BLaER1 treated with 17β-estradiol and CSF1 and Interleukin-3, amounts not matched to agents 10 nM and 100 nM (cell line): ENCODE measurements at regions not wholly inside any gene's neighbourhood (a gene's known extent, or its start where the extent isn't known, plus 50 kb on each side); places are given as distances from the start of the nearest gene placed in this dataset.

Experiments
- H3K27ac ChIP-seq, 11 experiments: shearing (Covaris generic); formaldehyde crosslinking; 2 replicates each; pipeline ENCODE4 v1.8.1; 2022
- H3K27me3 ChIP-seq, 11 experiments: shearing (Covaris generic); formaldehyde crosslinking; 2 replicates each; pipeline ENCODE4 v1.8.1; 2022
- H3K36me3 ChIP-seq, 11 experiments: shearing (Covaris generic); formaldehyde crosslinking; 2 replicates each; pipeline ENCODE4 v1.8.1; 2022
- H3K4me1 ChIP-seq, 10 experiments: shearing (Covaris generic); formaldehyde crosslinking; 2 replicates each; pipeline ENCODE4 v1.8.1; 2022
- H3K4me2 ChIP-seq, 11 experiments: shearing (Covaris generic); formaldehyde crosslinking; 2 replicates each; pipeline ENCODE4 v1.8.1; 2022
- H3K4me3 ChIP-seq, 10 experiments: shearing (Covaris generic); formaldehyde crosslinking; 2 replicates each; pipeline ENCODE4 v1.8.1; 2022
- H3K9ac ChIP-seq, 11 experiments: shearing (Covaris generic); formaldehyde crosslinking; 2 replicates each; pipeline ENCODE4 v1.8.1; 2022
- H3K9me3 ChIP-seq, 11 experiments: shearing (Covaris generic); formaldehyde crosslinking; replicated peaks in 1 of 11; 2 replicates each; pipeline ENCODE4 v1.8.1; 2022
- H4K20me1 ChIP-seq, 11 experiments: shearing (Covaris generic); formaldehyde crosslinking; 2 replicates each; pipeline ENCODE4 v1.8.1; 2022
- Cebpa-rat ChIP-seq, 11 experiments: shearing (Covaris generic); IDR thresholded peaks; 2 replicates each; pipeline ENCODE4 v1.8.1; 2022

DNA sequence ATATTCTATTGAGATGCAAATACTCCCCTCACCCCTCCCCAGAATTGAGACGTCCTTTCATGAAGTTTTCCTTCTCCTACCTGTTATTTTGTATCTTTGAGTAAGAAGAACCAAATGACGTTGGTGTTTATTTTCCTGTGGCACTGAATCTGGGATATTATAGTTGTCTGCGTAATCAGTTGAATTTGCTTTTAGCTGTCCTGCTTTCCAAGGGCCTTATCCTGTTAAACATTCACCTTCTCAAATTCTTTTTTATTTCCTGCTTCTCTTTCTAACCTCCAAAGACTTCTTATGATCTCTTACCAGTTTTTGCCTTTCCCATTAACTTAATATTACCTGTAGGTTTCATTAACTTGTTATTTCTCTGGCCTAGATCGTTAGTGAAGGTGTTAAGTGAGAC is 1254.9 kb upstream of the WWC1 start:
- no peak overlapping the region for H3K9ac ChIP-seq
- no peaks in the 10 kb centered on the region for H3K27me3 ChIP-seq
- H3K4me1 ChIP-seq: no peaks in the 10 kb centered on the region
- no peaks in the 10 kb centered on the region for H3K9me3 ChIP-seq
- H3K27ac ChIP-seq: no peak overlapping the region
- H4K20me1 ChIP-seq: no peaks in the 10 kb centered on the region
- TF ChIP-seq Cebpa-rat (IDR thresholded peaks at IDR 0.05): no peak
- no peaks in the 10 kb centered on the region for H3K36me3 ChIP-seq
- H3K4me2 ChIP-seq: no peak overlapping the region
- no peak overlapping the region for H3K4me3 ChIP-seq

DNA sequence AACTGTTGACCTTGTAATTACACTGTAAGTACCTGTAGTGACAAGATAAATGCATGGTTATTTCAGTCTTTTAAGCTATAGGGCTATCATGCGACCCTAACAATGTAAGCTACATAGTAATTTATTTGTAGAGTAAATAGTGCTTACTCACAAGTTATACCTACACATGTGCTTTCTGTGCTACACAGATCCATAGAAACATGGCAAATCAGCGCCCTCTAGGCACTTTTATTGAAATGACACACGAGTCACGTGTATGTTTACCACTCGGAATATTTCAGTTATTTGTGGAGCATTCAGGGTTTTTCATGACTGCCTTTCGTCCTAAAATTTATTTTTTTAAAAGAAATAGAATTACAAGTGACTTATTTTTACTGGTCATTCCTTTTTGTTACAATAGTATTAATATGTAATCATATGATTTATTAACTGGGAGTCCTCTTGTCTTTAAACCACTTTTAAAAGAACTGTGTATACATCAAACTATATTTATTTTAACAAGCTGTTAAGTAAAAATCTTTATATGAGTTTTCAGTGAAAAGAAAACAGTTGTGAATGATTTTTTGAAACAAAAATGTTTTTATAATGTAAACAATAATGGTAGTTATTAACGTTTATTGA is 1242.3 kb upstream of the WWC1 start:
- H3K4me1 ChIP-seq: no peaks in the 10 kb centered on the region
- H3K36me3 ChIP-seq: no peaks in the 10 kb centered on the region
- H3K4me2 ChIP-seq: no peak overlapping the region
- H4K20me1 ChIP-seq: no peaks in the 10 kb centered on the region
- H3K27me3 ChIP-seq: no peaks in the 10 kb centered on the region
- no peak overlapping the region for H3K9ac ChIP-seq
- H3K4me3 ChIP-seq: no peak overlapping the region
- H3K27ac ChIP-seq: no peak overlapping the region
- H3K9me3 ChIP-seq: peaks cover 0 to 5% (median 0%) of the 10 kb centered on the region in 11 experiments; a peak in 2 of 22 replicates
- TF ChIP-seq Cebpa-rat (IDR thresholded peaks at IDR 0.05): no peak

DNA sequence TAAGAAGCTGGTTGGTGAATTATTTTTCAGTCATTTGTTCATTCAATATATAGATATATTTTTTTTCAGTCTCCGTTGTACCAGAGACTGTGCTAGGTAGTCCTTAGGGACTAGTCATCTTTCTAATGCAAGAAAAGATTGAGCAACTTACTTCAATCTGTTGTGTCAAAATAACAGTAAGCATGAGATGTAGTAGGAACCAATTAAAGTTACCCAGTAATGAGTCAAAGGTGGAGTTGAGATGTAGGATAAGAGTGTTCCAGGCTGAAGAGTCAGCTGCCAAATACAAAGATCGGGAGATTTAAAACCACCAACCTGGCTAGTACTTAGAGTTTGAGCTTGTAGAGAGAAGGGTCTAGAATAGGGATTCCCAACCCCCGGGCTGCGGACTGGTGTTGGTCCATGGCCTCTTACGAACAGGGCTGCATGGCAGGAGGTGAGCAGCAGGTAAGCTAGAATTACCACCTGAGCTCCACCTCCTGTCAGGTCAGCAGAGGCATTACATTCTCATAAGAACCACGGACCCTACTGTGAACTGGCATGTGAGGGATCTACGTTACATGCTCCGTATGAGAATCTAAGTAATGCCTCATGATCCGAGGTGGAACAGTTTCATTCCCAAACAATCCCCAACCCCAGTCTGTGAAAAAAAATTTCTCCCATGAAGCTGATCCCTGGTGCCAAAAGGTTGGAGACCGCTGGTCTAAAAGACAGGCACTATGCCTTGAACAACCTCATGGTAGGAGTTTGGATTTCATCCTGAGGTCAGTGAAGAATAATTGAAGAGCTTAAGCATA is 1241.5 kb upstream of the WWC1 start:
- Histone ChIP-seq H4K20me1 (no peaks in the 10 kb centered on the region), H3K27ac (no peak overlapping the region), H3K9me3 (peaks cover 0 to 9% (median 0%) of the 10 kb centered on the region in 11 experiments; a peak in 5 of 22 replicates), H3K4me1 (no peaks in the 10 kb centered on the region), H3K9ac (no peak overlapping the region), H3K4me2 (no peak overlapping the region), H3K4me3 (no peak overlapping the region), H3K27me3 (no peaks in the 10 kb centered on the region), H3K36me3 (no peaks in the 10 kb centered on the region)
- no peak for TF ChIP-seq Cebpa-rat (IDR thresholded peaks at IDR 0.05)

DNA sequence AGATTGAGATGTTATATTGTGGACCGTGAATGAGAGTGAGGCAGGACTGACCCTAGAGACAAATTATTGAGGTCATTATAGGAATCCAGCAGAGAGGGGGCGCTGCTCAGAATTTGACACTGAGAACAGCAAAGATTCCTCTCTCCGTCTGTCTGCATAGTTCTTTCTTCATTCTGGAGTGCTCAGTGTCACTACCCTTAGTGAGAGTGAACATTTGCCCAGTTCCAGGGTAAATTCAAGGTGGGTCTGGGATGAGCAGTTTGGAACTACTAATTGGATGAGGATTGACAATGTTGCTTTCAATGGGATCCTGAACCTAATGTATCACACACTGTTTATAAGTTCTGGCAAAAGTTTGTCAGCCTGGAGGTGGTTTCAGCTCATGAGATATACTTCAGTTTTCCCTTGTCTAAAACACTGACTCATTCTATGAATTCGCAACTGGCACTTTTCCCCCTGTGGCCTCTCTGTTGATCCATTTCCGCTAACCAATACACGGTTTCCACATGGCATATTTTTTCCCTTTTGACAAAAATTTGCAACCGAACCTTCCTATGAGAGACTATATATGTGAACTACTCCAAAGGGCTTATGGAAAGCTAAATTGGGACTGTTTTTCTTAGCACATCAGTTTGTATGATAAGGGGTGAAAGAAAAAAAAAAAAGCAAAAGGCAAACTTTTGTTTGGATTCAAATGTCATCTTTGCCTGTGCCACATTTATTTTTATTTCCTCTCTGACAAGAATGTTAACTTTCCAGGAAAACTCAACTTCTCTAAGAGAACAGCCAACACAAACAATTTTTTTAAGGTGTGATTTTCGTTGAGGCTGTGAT is 1240.7 kb upstream of the WWC1 start:
- Histone ChIP-seq H3K9me3 (peaks cover 0 to 14% (median 4%) of the 10 kb centered on the region in 11 experiments; a peak in 7 of 22 replicates), H3K36me3 (no peaks in the 10 kb centered on the region), H3K4me3 (no peak overlapping the region), H3K4me2 (no peak overlapping the region), H4K20me1 (no peaks in the 10 kb centered on the region), H3K27me3 (no peaks in the 10 kb centered on the region), H3K27ac (no peak overlapping the region), H3K4me1 (no peaks in the 10 kb centered on the region), H3K9ac (no peak overlapping the region)
- no peak for TF ChIP-seq Cebpa-rat (IDR thresholded peaks at IDR 0.05)

DNA sequence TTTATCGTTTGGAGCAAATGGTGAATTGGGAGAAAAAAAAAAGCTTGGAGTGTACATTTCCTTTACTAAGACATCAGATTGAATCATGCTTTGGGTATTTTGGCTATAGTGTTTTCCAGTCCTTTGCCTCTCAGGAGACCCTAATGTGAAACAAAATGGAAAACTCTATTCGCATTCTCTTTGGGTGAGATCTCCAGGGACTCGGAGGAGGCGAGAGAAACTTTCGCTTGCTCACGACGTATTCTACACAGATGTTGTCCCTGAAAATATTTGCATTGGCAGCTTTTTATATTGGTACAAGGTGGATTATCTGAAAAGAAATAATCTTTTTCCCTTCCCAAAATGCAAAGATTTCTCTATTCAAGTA is 1240.1 kb upstream of the WWC1 start:
- Histone ChIP-seq H3K9ac (no peak overlapping the region), H3K4me3 (no peak overlapping the region), H3K36me3 (no peaks in the 10 kb centered on the region), H3K27ac (no peak overlapping the region), H3K9me3 (peaks cover 0 to 14% (median 4%) of the 10 kb centered on the region in 11 experiments; a peak in 7 of 22 replicates), H3K4me2 (no peak overlapping the region), H3K27me3 (no peaks in the 10 kb centered on the region), H3K4me1 (no peaks in the 10 kb centered on the region), H4K20me1 (no peaks in the 10 kb centered on the region)
- TF ChIP-seq Cebpa-rat (IDR thresholded peaks at IDR 0.05): no peak

DNA sequence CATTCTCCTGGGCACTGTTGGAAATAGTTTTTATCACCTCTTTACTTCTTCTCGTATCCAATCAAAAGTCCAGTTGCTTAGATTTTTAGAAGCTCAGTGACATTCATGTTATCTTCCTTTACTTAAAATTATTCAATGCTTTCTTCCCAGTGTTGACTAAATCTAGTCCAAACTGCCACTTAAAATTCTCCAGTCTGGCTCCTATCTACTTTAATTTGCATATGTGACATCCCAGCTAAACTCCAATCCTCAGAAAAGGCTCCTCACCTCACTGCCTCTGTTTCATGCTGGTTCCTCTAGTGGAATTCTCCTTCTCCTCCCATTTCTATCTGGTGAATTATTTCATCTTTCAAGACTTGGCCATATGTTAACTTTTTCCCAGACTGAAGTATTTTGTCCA is 1238.7 kb upstream of the WWC1 start:
- Histone ChIP-seq H3K27ac (no peak overlapping the region), H3K9ac (no peak overlapping the region), H3K36me3 (no peaks in the 10 kb centered on the region), H3K27me3 (no peaks in the 10 kb centered on the region), H3K9me3 (peaks cover 0 to 14% (median 4%) of the 10 kb centered on the region in 11 experiments; a peak in 7 of 22 replicates), H3K4me1 (no peaks in the 10 kb centered on the region), H3K4me3 (no peak overlapping the region), H3K4me2 (no peak overlapping the region), H4K20me1 (no peaks in the 10 kb centered on the region)
- no peak for TF ChIP-seq Cebpa-rat (IDR thresholded peaks at IDR 0.05)

DNA sequence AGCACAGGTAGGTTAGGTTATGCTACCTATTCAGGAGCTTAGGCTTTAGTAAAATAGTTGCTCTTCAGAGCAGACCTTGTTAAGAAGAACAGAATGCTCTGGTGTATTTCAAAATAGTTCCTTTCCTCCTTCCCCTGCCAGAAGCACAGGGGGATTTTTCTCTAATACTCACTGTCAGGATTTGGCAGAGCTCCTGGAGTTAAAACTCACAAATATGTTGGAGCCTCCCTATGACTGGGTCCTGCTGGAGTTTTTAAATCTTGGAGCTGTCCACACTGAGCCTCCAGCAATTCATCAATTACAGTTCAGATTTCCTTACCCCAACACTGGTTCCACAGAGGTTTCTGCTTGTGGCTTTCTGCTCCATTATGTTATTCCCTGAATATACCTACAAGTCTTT is 1233.8 kb upstream of the WWC1 start:
- Histone ChIP-seq H3K4me2 (no peak overlapping the region), H3K27ac (no peak overlapping the region), H3K9me3 (peaks cover 0 to 10% (median 4%) of the 10 kb centered on the region in 11 experiments; a peak in 6 of 22 replicates), H4K20me1 (no peaks in the 10 kb centered on the region), H3K36me3 (no peaks in the 10 kb centered on the region), H3K4me1 (no peaks in the 10 kb centered on the region), H3K4me3 (no peak overlapping the region), H3K27me3 (no peaks in the 10 kb centered on the region), H3K9ac (no peak overlapping the region)
- TF ChIP-seq Cebpa-rat (IDR thresholded peaks at IDR 0.05): no peak

DNA sequence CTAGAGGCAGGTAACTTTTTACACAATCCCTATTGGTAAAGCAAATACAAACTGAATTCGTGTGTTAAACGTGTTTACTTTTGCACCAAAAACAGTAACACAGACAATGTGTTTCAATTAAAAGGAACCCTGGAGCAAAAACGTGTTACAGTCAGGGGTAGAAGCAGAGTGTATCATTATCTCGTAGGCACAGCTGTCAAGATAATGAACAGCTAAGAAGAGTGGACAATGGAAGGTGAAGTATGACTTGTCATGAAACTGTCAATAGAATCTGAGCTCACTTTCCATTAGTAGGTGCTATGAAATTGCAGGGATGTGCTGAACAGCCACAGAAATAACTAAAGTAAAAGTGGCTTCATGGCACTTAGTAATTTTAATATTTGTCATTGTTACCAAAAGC is 1229.8 kb upstream of the WWC1 start:
- H3K4me2 ChIP-seq: no peak overlapping the region
- TF ChIP-seq Cebpa-rat (IDR thresholded peaks at IDR 0.05): no peak

DNA sequence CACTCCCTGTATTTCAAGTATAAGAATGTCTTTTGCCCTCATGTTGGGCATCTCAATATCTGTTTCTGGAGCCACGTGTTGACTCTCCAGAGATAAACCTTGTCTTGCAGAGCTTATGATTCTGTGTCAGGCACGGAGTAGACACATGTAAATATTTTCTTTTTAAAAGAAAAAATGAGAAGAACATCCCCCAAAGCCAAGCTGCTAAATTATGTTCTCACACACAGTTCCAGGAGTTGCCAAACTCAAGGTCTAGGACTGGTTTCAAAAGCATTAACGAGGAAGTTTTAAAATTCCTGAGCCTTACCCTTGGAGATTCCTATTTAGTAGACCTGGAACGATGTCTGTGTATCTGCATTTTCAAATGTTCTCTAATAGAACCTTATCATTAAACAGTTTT is 1228.3 kb upstream of the WWC1 start:
- no peaks in the 10 kb centered on the region for H3K9me3 ChIP-seq
- H3K4me3 ChIP-seq: no peak overlapping the region
- H3K4me2 ChIP-seq: no peak overlapping the region
- no peak for TF ChIP-seq Cebpa-rat (IDR thresholded peaks at IDR 0.05)
- H3K4me1 ChIP-seq: no peaks in the 10 kb centered on the region
- no peak overlapping the region for H3K9ac ChIP-seq
- H4K20me1 ChIP-seq: no peaks in the 10 kb centered on the region
- H3K27me3 ChIP-seq: no peaks in the 10 kb centered on the region
- no peak overlapping the region for H3K27ac ChIP-seq
- H3K36me3 ChIP-seq: no peaks in the 10 kb centered on the region

More for the DNA sequence above, 1229.8 kb upstream of the WWC1 start:
- Histone ChIP-seq H3K4me3 (no peak overlapping the region), H3K27ac (no peak overlapping the region), H3K9me3 (no peaks in the 10 kb centered on the region), H3K4me1 (no peaks in the 10 kb centered on the region), H4K20me1 (no peaks in the 10 kb centered on the region), H3K9ac (no peak overlapping the region), H3K27me3 (no peaks in the 10 kb centered on the region), H3K36me3 (no peaks in the 10 kb centered on the region)
